Upper lobe of left lung (tissue), 6 donors: ENCODE measurements at regions not wholly inside any gene's neighbourhood (a gene's known extent, or its start where the extent isn't known, plus 50 kb on each side); places are given as distances from the start of the nearest gene placed in this dataset.

ENCODE experiments used
- ATAC-seq, 2 donors: fragments of 200-7000 bp; cut with Tn5 transposase; one replicate each; pipeline ENCODE4 v1.9.1; 2022; ENCODE audit warnings: mild to moderate bottlenecking in 2 of 2, moderate library complexity in 2 of 2; ENCODE audit not compliant: low FRiP score in 2 of 2
- DNase-seq, 2 donors: peaks; one replicate each; pipeline ENCODE4 v3.0.0-alpha.2; 2019 to 2020
- H3K27ac ChIP-seq, 4 donors: fragments of 200-600 bp; sonication (generic); one replicate each; pipeline ENCODE4 v1.5.1; 2016 to 2019
- H3K27me3 ChIP-seq, 4 donors: fragments of 200-600 bp; sonication (generic); one replicate each; pipeline ENCODE4 v1.5.1; 2017 to 2019
- H3K36me3 ChIP-seq, 4 donors: fragments of 200-600 bp; sonication (generic); one replicate each; pipeline ENCODE4 v1.5.1; 2016 to 2019
- H3K4me1 ChIP-seq, 4 donors: fragments of 200-600 bp; sonication (generic); one replicate each; pipeline ENCODE4 v1.5.1; 2018 to 2019
- H3K4me3 ChIP-seq, 4 donors: fragments of 200-600 bp; sonication (generic); one replicate each; pipeline ENCODE4 v1.5.1; 2017 to 2019; ENCODE audit warnings: mild to moderate bottlenecking in 2 of 4, moderate library complexity in 1 of 4
- H3K9me3 ChIP-seq, 4 donors: fragments of 200-600 bp; sonication (generic); one replicate each; pipeline ENCODE4 v1.5.1; 2018 to 2019
- CTCF ChIP-seq, 6 experiments: fragments of 450-650 bp in 4 of 6; fragments of 200-600 bp in 2 of 6; sonication (generic) in 2 of 6; IDR thresholded peaks; one replicate each; pipeline ENCODE4 v1.5.1; 2016 to 2019; ENCODE audit warnings: antibody characterized with exemption in 6 of 6
- EP300 ChIP-seq, 4 donors: sonication (generic); formaldehyde crosslinking; IDR thresholded peaks; one replicate each; pipeline ENCODE4 v1.5.1; 2017; ENCODE audit warnings: antibody characterized with exemption in 4 of 4, control low read depth in 2 of 4
- POLR2A ChIP-seq, 4 donors: fragments of 450-650 bp; IDR thresholded peaks; one replicate each; pipeline ENCODE4 v1.5.1; 2016 to 2017; ENCODE audit warnings: antibody characterized with exemption in 4 of 4, mild to moderate bottlenecking in 2 of 4
- POLR2AphosphoS5 ChIP-seq, 2 donors: sonication (generic); formaldehyde crosslinking; IDR thresholded peaks; one replicate each; pipeline ENCODE4 v1.5.1; 2017; ENCODE audit warnings: antibody characterized with exemption in 2 of 2
- WGBS, 2 donors: methylation state at CpG; one replicate each; pipeline ENCODE4 v1.1.5; 2017 to 2018; 5-methylcytosine and 5-hydroxymethylcytosine counted together
- donor health status: DM: no; HTN: no; CAD: no; lungs with moderate emphysema.
- donor health status: DM: no; HTN: yes; CAD: no; lungs with severe emphysema.

- Histone ChIP-seq H3K27ac (no peak overlapping the region), H3K4me3 (no peak overlapping the region), H3K4me1 (peaks cover 0 to 3% (median 0%) of the 10 kb centered on the region in 4 donors), H3K27me3 (no peaks in the 10 kb centered on the region), H3K36me3 (no peaks in the 10 kb centered on the region), H3K9me3 (no peaks in the 10 kb centered on the region)
- 77 to 89% methylated on average over 4 of the region's 4 CpGs for WGBS, 2 donors
- ATAC-seq, result no peak
- DNase-seq, result no peak
- TF ChIP-seq POLR2AphosphoS5 (IDR thresholded peaks at IDR 0.05) (no peak), CTCF (IDR thresholded peaks at IDR 0.05) (no peak), POLR2A (IDR thresholded peaks at IDR 0.05) (no peak), EP300 (IDR thresholded peaks at IDR 0.05) (no peak)
Observed at GRCh38 chr7:35747611-35748010, 52.7 kb upstream of the HERPUD2 start.

- no peak overlapping the region for H3K4me3 ChIP-seq
- no peaks in the 10 kb centered on the region for H3K36me3 ChIP-seq
- DNase-seq (no peak), ATAC-seq (no peak)
- no peaks in the 10 kb centered on the region for H3K9me3 ChIP-seq
- no peak overlapping the region for H3K27ac ChIP-seq
- no peaks in the 10 kb centered on the region for H3K27me3 ChIP-seq
- peaks cover 0 to 3% (median 0%) of the 10 kb centered on the region in 4 donors for H3K4me1 ChIP-seq
- WGBS, 2 donors, result 74 to 86% methylated on average over 1 of the region's 1 CpG
- TF ChIP-seq EP300 (IDR thresholded peaks at IDR 0.05) (no peak), POLR2AphosphoS5 (IDR thresholded peaks at IDR 0.05) (no peak), CTCF (IDR thresholded peaks at IDR 0.05) (no peak)
Observed at GRCh38 chr7:35748371-35748770, 52.5 kb upstream of the SEPTIN7 start.

- ATAC-seq (peak; percentile 48 to 81), DNase-seq (no peak)
- no peak overlapping the region for H3K27ac ChIP-seq
- H3K4me3 ChIP-seq, result no peak overlapping the region
- H3K4me1 ChIP-seq, result peaks cover 0 to 3% (median 0%) of the 10 kb centered on the region in 4 donors
- TF ChIP-seq POLR2AphosphoS5 (IDR thresholded peaks at IDR 0.05) (peak; percentile 25 to 51), CTCF (IDR thresholded peaks at IDR 0.05) (no peak)
- no peaks in the 10 kb centered on the region for H3K9me3 ChIP-seq
- no peaks in the 10 kb centered on the region for H3K27me3 ChIP-seq
- no peaks in the 10 kb centered on the region for H3K36me3 ChIP-seq
- 79 to 81% methylated on average over 2 of the region's 2 CpGs for WGBS, 2 donors
Observed at GRCh38 chr7:35749556-35749955, 51.3 kb upstream of the SEPTIN7 start.
